ENCODE measurements at regions not wholly inside any gene's neighbourhood (a gene's known extent, or its start where the extent isn't known, plus 50 kb on each side); places are given as distances from the start of the nearest gene placed in this dataset.

DNA sequence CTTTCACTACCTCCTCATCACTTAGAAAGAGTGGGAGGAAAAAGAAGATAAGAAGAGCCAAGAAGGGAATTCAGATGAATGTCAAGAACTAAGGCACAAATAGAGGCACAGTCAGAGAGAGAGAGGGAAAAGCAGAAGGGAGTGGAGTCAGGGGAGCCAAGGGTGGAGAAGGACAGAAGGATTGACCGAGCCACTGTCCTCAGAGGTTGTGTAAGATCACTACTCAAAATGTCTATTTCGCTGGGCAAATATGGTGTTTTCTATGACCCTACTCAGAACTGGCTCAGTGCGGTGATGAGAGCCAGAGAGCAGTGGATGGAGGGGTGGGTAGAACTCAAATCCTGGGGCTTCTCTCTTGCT lies 139.2 kb upstream of the HS3ST2 start:
- Histone ChIP-seq H3K27ac (ENCODE audit: low read length, poor library complexity, severe bottlenecking) (no peak overlapping the region), H3K18ac (ENCODE audit: low read depth in 1 of 2, low read length in 2 of 2) (no peak overlapping the region), H3K27me3 (ENCODE audit: control insufficient read depth in 1 of 2, insufficient read depth in 1 of 2, low read length in 2 of 2) (peaks cover 16 to 72% of the 10 kb centered on the region in 2 experiments), H3K9ac (ENCODE audit: low read length) (no peak overlapping the region), H2AFZ (ENCODE audit: low read depth, low read length) (no peak overlapping the region), H3K23ac (ENCODE audit: low read length in 2 of 2) (no peak overlapping the region), H2BK12ac (ENCODE audit: low read length in 2 of 2) (no peak overlapping the region), H3K9me3 (ENCODE audit: control insufficient read depth, low read length) (peaks cover 3% of the 10 kb centered on the region), H3K14ac (ENCODE audit: low read length in 2 of 2) (no peak overlapping the region), H2BK5ac (ENCODE audit: low read depth, low read length, poor library complexity, severe bottlenecking) (no peak overlapping the region), H4K8ac (ENCODE audit: low read length) (no peak overlapping the region), H3K36me3 (ENCODE audit: control insufficient read depth in 1 of 2, insufficient read depth in 2 of 2, low read depth in 1 of 2, low read length in 2 of 2) (no peaks in the 10 kb centered on the region), H2AK5ac (ENCODE audit: low read length, severe bottlenecking) (no peak overlapping the region), H3K79me1 (replicated peaks; ENCODE audit: low read length, poor library complexity, severe bottlenecking) (no peaks in the 10 kb centered on the region), H3K4ac (ENCODE audit: low read depth in 1 of 2, low read length in 2 of 2) (no peak overlapping the region), H4K91ac (ENCODE audit: low read length) (no peak overlapping the region), H2BK120ac (ENCODE audit: low read depth, low read length) (no peak overlapping the region), H3K4me1 (ENCODE audit: control insufficient read depth, insufficient read depth, low read depth, low read length) (no peaks in the 10 kb centered on the region), H3K4me2 (ENCODE audit: low read length, poor library complexity, severe bottlenecking) (no peak overlapping the region), H2BK15ac (ENCODE audit: low read depth, poor library complexity, severe bottlenecking) (no peak overlapping the region), H3K4me3 (ENCODE audit: insufficient read depth in 1 of 2, low read depth in 1 of 2, low read length in 2 of 2) (no peak overlapping the region)
- 75% methylated on average over 3 of the region's 3 CpGs for WGBS
- DNase-seq = no peak

DNA sequence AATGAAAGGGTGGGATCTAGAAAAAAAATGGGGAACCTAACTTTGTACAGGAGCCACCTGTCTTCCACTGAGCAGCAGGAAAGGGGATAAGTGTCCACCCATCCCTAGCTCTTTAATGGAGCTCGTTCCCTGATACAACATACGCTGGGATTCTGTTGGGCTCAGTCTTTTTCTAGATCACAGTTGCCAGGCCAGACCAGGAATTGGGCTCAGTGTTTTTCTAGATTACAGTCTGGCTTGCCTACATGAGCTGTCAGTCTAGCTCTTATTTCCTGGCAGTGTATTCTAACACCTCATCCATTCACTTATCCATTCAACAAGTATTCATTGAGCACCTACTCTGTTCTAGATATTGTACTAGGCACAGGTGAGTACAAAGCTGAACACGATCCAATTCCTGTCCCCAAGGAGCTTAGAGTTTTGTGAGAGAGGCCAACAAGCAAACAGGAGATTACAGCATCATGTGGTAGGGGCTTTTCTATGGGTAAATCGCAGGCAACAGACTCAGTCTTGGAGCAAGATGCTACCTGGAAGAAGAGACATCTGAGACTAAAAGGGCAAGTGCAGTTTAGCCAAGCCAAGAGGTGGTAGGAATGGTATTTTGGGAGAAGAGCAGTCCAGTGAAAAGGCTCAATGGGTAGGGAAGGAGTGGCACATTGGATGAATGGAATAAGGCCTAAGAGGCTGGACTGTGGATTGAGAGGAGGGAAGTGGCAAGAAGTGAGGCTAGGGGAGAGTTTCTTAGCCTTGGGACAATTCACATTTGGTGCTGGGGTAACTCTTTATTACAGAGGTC lies 138.0 kb upstream of the HS3ST2 start:
- Histone ChIP-seq H3K18ac (ENCODE audit: low read depth in 1 of 2, low read length in 2 of 2) (no peak overlapping the region), H4K8ac (ENCODE audit: low read length) (no peak overlapping the region), H3K36me3 (ENCODE audit: control insufficient read depth in 1 of 2, insufficient read depth in 2 of 2, low read depth in 1 of 2, low read length in 2 of 2) (no peaks in the 10 kb centered on the region), H3K4me3 (ENCODE audit: insufficient read depth in 1 of 2, low read depth in 1 of 2, low read length in 2 of 2) (no peak overlapping the region), H3K4ac (ENCODE audit: low read depth in 1 of 2, low read length in 2 of 2) (no peak overlapping the region), H3K4me1 (ENCODE audit: control insufficient read depth, insufficient read depth, low read depth, low read length) (no peaks in the 10 kb centered on the region), H3K9me3 (ENCODE audit: control insufficient read depth, low read length) (peaks cover 3% of the 10 kb centered on the region), H2BK12ac (ENCODE audit: low read length in 2 of 2) (no peak overlapping the region), H4K91ac (ENCODE audit: low read length) (no peak overlapping the region), H3K9ac (ENCODE audit: low read length) (no peak overlapping the region), H2BK15ac (ENCODE audit: low read depth, poor library complexity, severe bottlenecking) (no peak overlapping the region), H2AFZ (ENCODE audit: low read depth, low read length) (no peak overlapping the region), H3K14ac (ENCODE audit: low read length in 2 of 2) (no peak overlapping the region), H3K4me2 (ENCODE audit: low read length, poor library complexity, severe bottlenecking) (no peak overlapping the region), H2BK5ac (ENCODE audit: low read depth, low read length, poor library complexity, severe bottlenecking) (no peak overlapping the region), H2AK5ac (ENCODE audit: low read length, severe bottlenecking) (no peak overlapping the region), H3K27ac (ENCODE audit: low read length, poor library complexity, severe bottlenecking) (no peak overlapping the region), H3K23ac (ENCODE audit: low read length in 2 of 2) (no peak overlapping the region), H2BK120ac (ENCODE audit: low read depth, low read length) (no peak overlapping the region), H3K27me3 (ENCODE audit: control insufficient read depth in 1 of 2, insufficient read depth in 1 of 2, low read length in 2 of 2) (peaks cover 21 to 78% of the 10 kb centered on the region in 2 experiments), H3K79me1 (replicated peaks; ENCODE audit: low read length, poor library complexity, severe bottlenecking) (no peaks in the 10 kb centered on the region)
- 75% methylated on average over 4 of the region's 4 CpGs for WGBS
- no peak for DNase-seq

DNA sequence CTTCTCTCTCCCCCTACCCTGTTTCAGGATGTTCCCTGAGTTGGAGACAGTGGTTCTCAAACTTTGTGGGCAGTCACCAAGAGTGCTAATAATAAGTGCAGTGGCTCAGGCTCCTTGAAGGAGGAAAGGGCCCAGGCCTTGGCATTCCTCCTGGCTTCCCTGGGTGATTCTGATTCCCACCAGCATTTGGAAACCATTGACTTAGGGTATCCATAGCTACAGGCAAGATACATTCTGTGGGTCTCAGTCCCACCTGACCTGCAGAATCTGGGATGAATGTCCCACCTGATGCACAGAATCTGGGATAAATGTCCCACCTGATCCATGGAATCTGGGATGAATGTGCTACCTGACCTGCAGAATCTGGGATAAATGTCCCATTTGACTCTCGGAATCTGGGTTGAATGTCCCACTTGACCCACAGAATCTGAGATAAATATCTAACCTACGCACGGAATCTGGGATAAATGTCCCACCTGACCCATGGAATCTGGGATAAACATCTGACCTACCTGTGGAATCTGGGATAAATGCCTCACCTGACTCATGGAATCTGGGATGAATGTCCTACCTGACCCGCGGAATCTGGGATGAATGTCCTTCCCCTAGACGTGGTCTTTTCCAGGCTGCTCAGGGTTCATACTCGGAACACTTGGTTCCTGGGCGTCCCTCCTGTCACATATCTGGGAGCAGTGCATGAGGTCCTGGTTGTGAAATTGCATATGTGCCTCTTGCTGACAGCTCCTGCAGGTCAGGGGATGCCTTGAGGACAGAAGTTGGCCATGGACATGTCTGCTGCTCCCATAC lies 136.7 kb upstream of the HS3ST2 start:
- no peak overlapping the region for H3K4me3 ChIP-seq (ENCODE audit: insufficient read depth in 1 of 2, low read depth in 1 of 2, low read length in 2 of 2)
- H3K36me3 ChIP-seq (ENCODE audit: control insufficient read depth in 1 of 2, insufficient read depth in 2 of 2, low read depth in 1 of 2, low read length in 2 of 2) = no peaks in the 10 kb centered on the region
- no peaks in the 10 kb centered on the region for H3K4me1 ChIP-seq (ENCODE audit: control insufficient read depth, insufficient read depth, low read depth, low read length)
- peaks cover 3% of the 10 kb centered on the region for H3K9me3 ChIP-seq (ENCODE audit: control insufficient read depth, low read length)
- no peak overlapping the region for H3K27ac ChIP-seq (ENCODE audit: low read length, poor library complexity, severe bottlenecking)
- no peak overlapping the region for H3K14ac ChIP-seq (ENCODE audit: low read length in 2 of 2)
- no peak overlapping the region for H2AK5ac ChIP-seq (ENCODE audit: low read length, severe bottlenecking)
- H4K91ac ChIP-seq (ENCODE audit: low read length) = no peak overlapping the region
- H3K79me1 ChIP-seq (replicated peaks; ENCODE audit: low read length, poor library complexity, severe bottlenecking) = no peaks in the 10 kb centered on the region
- no peak overlapping the region for H3K23ac ChIP-seq (ENCODE audit: low read length in 2 of 2)
- H3K18ac ChIP-seq (ENCODE audit: low read depth in 1 of 2, low read length in 2 of 2) = no peak overlapping the region
- WGBS = 89% methylated on average over 8 of the region's 8 CpGs
- no peak overlapping the region for H3K4me2 ChIP-seq (ENCODE audit: low read length, poor library complexity, severe bottlenecking)
- H3K9ac ChIP-seq (ENCODE audit: low read length) = no peak overlapping the region
- no peak overlapping the region for H2BK5ac ChIP-seq (ENCODE audit: low read depth, low read length, poor library complexity, severe bottlenecking)
- no peak overlapping the region for H3K4ac ChIP-seq (ENCODE audit: low read depth in 1 of 2, low read length in 2 of 2)
- no peak overlapping the region for H2AFZ ChIP-seq (ENCODE audit: low read depth, low read length)
- no peak for DNase-seq
- H2BK120ac ChIP-seq (ENCODE audit: low read depth, low read length) = no peak overlapping the region
- H2BK12ac ChIP-seq (ENCODE audit: low read length in 2 of 2) = no peak overlapping the region
- H4K8ac ChIP-seq (ENCODE audit: low read length) = no peak overlapping the region
- peaks cover 18 to 79% of the 10 kb centered on the region in 2 experiments for H3K27me3 ChIP-seq (ENCODE audit: control insufficient read depth in 1 of 2, insufficient read depth in 1 of 2, low read length in 2 of 2)
- H2BK15ac ChIP-seq (ENCODE audit: low read depth, poor library complexity, severe bottlenecking) = no peak overlapping the region

DNA sequence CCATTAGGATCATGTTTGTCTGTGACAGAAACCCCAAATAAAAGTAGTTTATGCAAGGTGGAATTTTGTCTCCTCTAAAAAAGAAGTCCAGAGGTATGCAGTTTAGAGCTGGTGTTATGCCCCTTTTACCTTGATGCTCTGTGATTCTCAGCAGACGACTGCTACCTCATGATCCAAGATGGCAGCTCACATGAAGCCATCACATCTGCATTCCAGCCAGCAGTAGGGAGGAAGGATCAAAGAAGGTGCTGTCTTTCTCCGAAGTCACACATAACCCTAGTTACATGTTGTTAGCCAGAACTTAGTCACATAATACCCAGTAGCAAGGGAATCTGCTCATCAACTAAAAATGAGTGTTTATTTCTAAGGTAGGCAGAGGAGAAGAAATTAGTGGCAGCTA lies 135.7 kb upstream of the HS3ST2 start:
- no peak overlapping the region for H3K4ac ChIP-seq (ENCODE audit: low read depth in 1 of 2, low read length in 2 of 2)
- H3K36me3 ChIP-seq (ENCODE audit: control insufficient read depth in 1 of 2, insufficient read depth in 2 of 2, low read depth in 1 of 2, low read length in 2 of 2) = no peaks in the 10 kb centered on the region
- no peak overlapping the region for H3K4me3 ChIP-seq (ENCODE audit: insufficient read depth in 1 of 2, low read depth in 1 of 2, low read length in 2 of 2)
- H3K79me1 ChIP-seq (replicated peaks; ENCODE audit: low read length, poor library complexity, severe bottlenecking) = no peaks in the 10 kb centered on the region
- no peak overlapping the region for H2BK12ac ChIP-seq (ENCODE audit: low read length in 2 of 2)
- no peak overlapping the region for H4K91ac ChIP-seq (ENCODE audit: low read length)
- H3K9me3 ChIP-seq (ENCODE audit: control insufficient read depth, low read length) = peaks cover 3% of the 10 kb centered on the region
- H3K23ac ChIP-seq (ENCODE audit: low read length in 2 of 2) = no peak overlapping the region
- H2AFZ ChIP-seq (ENCODE audit: low read depth, low read length) = no peak overlapping the region
- H2AK5ac ChIP-seq (ENCODE audit: low read length, severe bottlenecking) = no peak overlapping the region
- 60% methylated on average over 1 of the region's 2 CpGs for WGBS
- no peak overlapping the region for H3K4me2 ChIP-seq (ENCODE audit: low read length, poor library complexity, severe bottlenecking)
- H3K27me3 ChIP-seq (ENCODE audit: control insufficient read depth in 1 of 2, insufficient read depth in 1 of 2, low read length in 2 of 2) = peaks cover 18 to 69% of the 10 kb centered on the region in 2 experiments
- no peak overlapping the region for H3K14ac ChIP-seq (ENCODE audit: low read length in 2 of 2)
- no peak overlapping the region for H4K8ac ChIP-seq (ENCODE audit: low read length)
- no peaks in the 10 kb centered on the region for H3K4me1 ChIP-seq (ENCODE audit: control insufficient read depth, insufficient read depth, low read depth, low read length)
- no peak overlapping the region for H2BK15ac ChIP-seq (ENCODE audit: low read depth, poor library complexity, severe bottlenecking)
- H3K18ac ChIP-seq (ENCODE audit: low read depth in 1 of 2, low read length in 2 of 2) = no peak overlapping the region
- no peak for DNase-seq
- no peak overlapping the region for H3K9ac ChIP-seq (ENCODE audit: low read length)
- no peak overlapping the region for H2BK5ac ChIP-seq (ENCODE audit: low read depth, low read length, poor library complexity, severe bottlenecking)
- H2BK120ac ChIP-seq (ENCODE audit: low read depth, low read length) = no peak overlapping the region
- H3K27ac ChIP-seq (ENCODE audit: low read length, poor library complexity, severe bottlenecking) = no peak overlapping the region

Measured in mesenchymal stem cell (in vitro differentiated cells and primary cell).